Glutamatergic neuron (in vitro differentiated cells): ENCODE measurements at regions not wholly inside any gene's neighbourhood (a gene's known extent, or its start where the extent isn't known, plus 50 kb on each side); places are given as distances from the start of the nearest gene placed in this dataset.
A peak's percentile ranks its signal among the peaks of the same experiment; 100 is the strongest.

Source experiments
- DNase-seq: peaks from one replicate; pipeline ENCODE4 v3.0.0; 2022
- H3K27ac Mint-ChIP-seq: one replicate; pipeline ENCODE4 v1.8.0; 2020; ENCODE audit warnings: mild to moderate bottlenecking, mixed read lengths, inconsistent platforms; ENCODE audit not compliant: unreplicated experiment
- H3K27me3 Mint-ChIP-seq: one replicate; pipeline ENCODE4 v1.8.0; 2020; ENCODE audit warnings: mild to moderate bottlenecking, moderate library complexity, mixed read lengths, inconsistent platforms; ENCODE audit not compliant: unreplicated experiment
- H3K36me3 Mint-ChIP-seq: one replicate; pipeline ENCODE4 v1.8.0; 2020; ENCODE audit warnings: mild to moderate bottlenecking, mixed read lengths, inconsistent platforms; ENCODE audit not compliant: unreplicated experiment
- H3K4me1 Mint-ChIP-seq: one replicate; pipeline ENCODE4 v1.8.0; 2020; ENCODE audit warnings: mild to moderate bottlenecking, low read depth, mixed read lengths, inconsistent platforms; ENCODE audit not compliant: unreplicated experiment
- H3K4me3 Mint-ChIP-seq: one replicate; pipeline ENCODE4 v1.8.0; 2020; ENCODE audit warnings: mild to moderate bottlenecking, mixed read lengths, inconsistent platforms; ENCODE audit not compliant: unreplicated experiment
- H3K9me3 Mint-ChIP-seq: one replicate; pipeline ENCODE4 v1.8.0; 2020; ENCODE audit warnings: mild to moderate bottlenecking, moderate library complexity, mixed read lengths, inconsistent platforms; ENCODE audit not compliant: unreplicated experiment
- CTCF ChIP-seq: fragments of 200-600 bp; sonication (generic); IDR thresholded peaks from one replicate; pipeline ENCODE4 v1.5.0; 2021; ENCODE audit not compliant: partially characterized antibody, unreplicated experiment

GRCh38 chr7:22895828-22896165 is 73.1 kb upstream of the TOMM7 start:
- peaks cover 3% of the 10 kb centered on the region for H3K9me3 Mint-ChIP-seq
- no peak overlapping the region for H3K27ac Mint-ChIP-seq
- peaks cover 8% of the 10 kb centered on the region for H3K4me1 Mint-ChIP-seq
- TF ChIP-seq CTCF, result no peak
- peaks cover 5% of the 10 kb centered on the region for H3K36me3 Mint-ChIP-seq
- H3K4me3 Mint-ChIP-seq, result no peak overlapping the region
- H3K27me3 Mint-ChIP-seq, result peaks cover 4% of the 10 kb centered on the region
- DNase-seq, result no peak

- Mint-ChIP-seq H3K27ac (no peak overlapping the region), H3K36me3 (peaks cover 5% of the 10 kb centered on the region), H3K9me3 (peaks cover 3% of the 10 kb centered on the region), H3K4me3 (no peak overlapping the region), H3K27me3 (peaks cover 4% of the 10 kb centered on the region), H3K4me1 (peaks cover 8% of the 10 kb centered on the region)
- no peak for DNase-seq
- TF ChIP-seq CTCF, result no peak
Measured at GRCh38 chr7:22895140-22895827, 72.6 kb upstream of the TOMM7 start.

- Mint-ChIP-seq H3K4me3 (no peak overlapping the region), H3K27ac (no peak overlapping the region), H3K4me1 (peaks cover 8% of the 10 kb centered on the region), H3K36me3 (peaks cover 5% of the 10 kb centered on the region), H3K27me3 (peaks cover 4% of the 10 kb centered on the region), H3K9me3 (peaks cover 3% of the 10 kb centered on the region)
- no peak for TF ChIP-seq CTCF
- no peak for DNase-seq
Measured at GRCh38 chr7:22894546-22894945, 71.9 kb upstream of the TOMM7 start.

GRCh38 chr7:22890773-22891172 is 68.1 kb upstream of the TOMM7 start:
- TF ChIP-seq CTCF, result no peak
- H3K27me3 Mint-ChIP-seq, result peaks cover 7% of the 10 kb centered on the region
- peaks cover 8% of the 10 kb centered on the region for H3K9me3 Mint-ChIP-seq
- no peak for DNase-seq
- peaks cover 5% of the 10 kb centered on the region for H3K36me3 Mint-ChIP-seq
- no peak overlapping the region for H3K4me3 Mint-ChIP-seq
- H3K4me1 Mint-ChIP-seq, result peaks cover 7% of the 10 kb centered on the region
- no peak overlapping the region for H3K27ac Mint-ChIP-seq

GRCh38 chr7:22885797-22886261 is 63.2 kb upstream of the TOMM7 start:
- Mint-ChIP-seq H3K4me3 (no peak overlapping the region), H3K9me3 (peaks cover 11% of the 10 kb centered on the region), H3K27ac (peak overlapping the region; percentile 89), H3K4me1 (peaks cover 7% of the 10 kb centered on the region), H3K27me3 (peaks cover 5% of the 10 kb centered on the region), H3K36me3 (peaks cover 6% of the 10 kb centered on the region)
- DNase-seq, result peak; percentile 33
- no peak for TF ChIP-seq CTCF
